HG02981 (cell line): ENCODE measurements at regions not wholly inside any gene's neighbourhood (a gene's known extent, or its start where the extent isn't known, plus 50 kb on each side); places are given as distances from the start of the nearest gene placed in this dataset.
A peak's percentile ranks its signal among the peaks of the same experiment; 100 is the strongest.
"Not testable (repeated sequence)": the region's sequence is repeated elsewhere in the genome, so short reads cannot be mapped to it uniquely, and the experiment has no call there.

Source experiments
- ATAC-seq: cut with Tn5 transposase; IDR thresholded peaks from one replicate; pipeline ENCODE4 v1.9.1; 2021; ENCODE audit warnings: mild to moderate bottlenecking, moderate library complexity; ENCODE audit not compliant: unreplicated experiment

GRCh38 chr9:82115900-82116299, 127.3 kb downstream of the SPATA31D1 start:
- no peak for ATAC-seq

DNA sequence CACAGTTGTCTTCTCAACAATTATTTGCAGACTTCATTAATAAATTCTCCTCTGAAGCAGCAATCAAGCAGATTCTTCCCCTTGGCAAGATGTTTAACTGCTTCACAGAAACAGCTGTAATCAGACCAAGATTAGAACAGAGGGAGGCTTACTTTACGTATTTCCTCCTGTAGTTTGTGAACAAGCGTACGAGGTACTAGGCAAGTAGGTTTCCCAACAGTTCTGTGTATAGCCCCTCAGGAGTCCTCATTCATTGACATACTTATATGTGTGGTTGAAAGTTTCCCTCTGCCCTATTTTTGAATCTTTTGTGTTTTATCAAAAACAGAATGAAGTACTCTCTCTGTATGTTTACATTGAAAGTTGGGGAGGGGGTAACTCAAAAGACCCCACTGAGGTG, 128.0 kb downstream of the SPATA31D1 start:
- ATAC-seq = no peak

DNA sequence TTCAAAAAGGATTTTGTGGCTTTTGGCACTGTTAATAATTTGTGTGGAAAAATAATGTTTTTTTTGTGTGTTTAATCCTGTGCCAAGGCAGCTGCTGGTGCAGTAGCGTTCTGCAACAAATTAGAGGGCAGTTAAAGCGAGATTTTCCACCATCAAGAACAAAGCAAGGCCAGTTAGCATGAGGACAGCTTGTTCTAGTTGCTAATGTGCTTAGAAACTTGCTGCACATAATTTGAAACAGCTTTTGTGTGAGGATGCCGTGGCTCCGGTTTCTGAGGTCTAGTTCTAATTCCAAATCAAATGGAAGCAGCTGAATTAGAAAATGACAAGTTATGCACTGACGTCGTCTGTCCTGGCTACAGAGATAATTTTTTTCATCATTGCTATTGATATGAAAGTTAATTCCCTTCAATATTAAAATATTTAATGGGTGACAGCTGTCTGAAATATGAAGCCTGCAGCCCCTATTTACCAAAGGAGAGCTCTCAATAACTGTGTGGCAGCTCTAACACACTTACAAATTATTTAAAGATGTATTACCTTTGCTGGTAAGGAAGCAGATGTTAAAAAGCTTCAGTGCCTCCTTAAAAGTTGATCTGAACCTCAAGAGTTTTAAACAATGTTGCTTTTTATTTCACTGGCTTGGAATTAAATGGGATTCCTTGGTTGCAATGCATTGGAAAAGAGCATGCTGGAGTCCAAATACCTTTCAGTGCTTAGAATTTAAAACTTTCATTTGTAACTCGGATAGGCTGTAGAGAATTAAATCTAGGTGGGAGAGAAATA, 128.6 kb downstream of the SPATA31D1 start:
- ATAC-seq = no peak

DNA sequence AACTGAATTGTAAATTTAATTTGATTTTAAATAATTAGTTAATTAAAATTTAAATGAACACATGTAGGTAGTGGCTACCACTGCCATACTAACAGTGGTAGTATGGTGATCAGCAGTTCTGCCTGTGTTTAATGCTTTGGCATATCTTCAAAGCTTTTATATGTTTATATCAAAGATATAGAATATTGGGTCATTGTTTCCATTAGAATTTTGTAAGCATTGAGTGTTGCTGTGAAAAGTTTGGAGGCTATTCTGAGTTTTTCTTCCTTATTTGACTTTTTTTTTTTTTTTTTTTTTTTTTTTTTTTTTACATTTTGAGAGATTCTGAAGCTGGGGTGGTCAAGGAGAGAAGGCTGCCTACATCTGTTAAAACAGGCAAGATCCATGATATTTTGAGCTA, 134.2 kb downstream of the SPATA31D1 start:
- no peak for ATAC-seq

DNA sequence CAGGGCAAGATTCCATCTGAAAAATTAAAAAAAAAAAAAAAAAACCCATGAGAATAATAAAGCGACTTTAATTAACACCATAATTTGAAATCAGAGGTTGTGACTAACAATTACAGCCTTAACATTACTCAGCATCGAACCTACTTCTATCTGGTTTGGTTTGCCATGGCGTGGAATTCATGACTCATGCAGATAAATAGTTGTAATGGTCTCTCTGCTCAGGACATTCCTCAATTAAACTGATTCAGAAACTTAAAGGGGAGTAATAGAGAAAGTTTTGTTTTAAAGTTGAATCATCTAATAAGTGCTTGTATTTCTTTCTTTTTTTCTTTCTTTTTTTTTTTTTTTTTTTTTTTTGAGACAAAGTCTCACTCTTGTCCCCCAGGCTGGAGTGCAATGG, 135.5 kb downstream of the SPATA31D1 start:
- ATAC-seq = no peak

GRCh38 chr9:82126256-82126655, 137.7 kb downstream of the SPATA31D1 start:
- no peak for ATAC-seq

- ATAC-seq = no peak
Measured at GRCh38 chr9:82127465-82127864, 138.9 kb downstream of the SPATA31D1 start.

GRCh38 chr9:82128011-82128696, 139.6 kb downstream of the SPATA31D1 start:
- ATAC-seq = peak; percentile 89

- ATAC-seq = no peak
Measured at GRCh38 chr9:82129708-82130107, 141.1 kb downstream of the SPATA31D1 start.

DNA sequence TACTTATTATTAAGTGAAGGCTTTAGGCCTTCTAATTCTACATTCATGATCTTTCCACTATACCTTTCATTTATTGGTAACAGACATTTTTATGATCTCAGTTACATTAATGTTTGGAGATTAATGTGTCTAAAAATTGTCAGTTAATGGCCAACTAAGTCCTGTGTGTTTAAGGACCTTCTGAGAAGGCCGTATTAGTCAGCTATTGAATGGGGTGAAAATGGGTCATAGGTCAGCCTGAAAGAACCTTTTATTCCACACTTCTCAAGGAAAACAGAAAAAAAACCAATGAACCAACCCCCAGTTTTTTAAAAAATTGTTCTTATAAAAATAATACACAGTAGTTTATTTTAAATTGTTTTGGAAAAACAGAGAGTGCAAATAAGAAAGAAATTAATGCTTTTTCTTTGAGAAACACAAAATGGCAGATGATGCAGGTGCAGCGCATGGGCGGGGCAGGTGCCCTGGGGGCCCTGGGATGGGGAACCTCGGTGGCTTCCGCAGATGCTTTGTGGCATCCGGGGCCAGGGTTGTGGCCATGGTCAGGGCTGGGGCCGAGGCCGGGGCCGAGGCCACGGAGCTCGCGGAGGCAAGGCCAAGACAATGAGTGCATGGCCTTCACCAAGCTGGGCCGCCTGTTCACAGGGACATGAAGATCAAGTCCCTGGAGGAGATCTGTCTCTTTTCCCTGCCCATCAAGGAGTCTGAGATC, 141.9 kb downstream of the SPATA31D1 start:
- ATAC-seq = no peak

GRCh38 chr9:82131072-82131471, 142.5 kb downstream of the SPATA31D1 start:
- ATAC-seq = no peak

DNA sequence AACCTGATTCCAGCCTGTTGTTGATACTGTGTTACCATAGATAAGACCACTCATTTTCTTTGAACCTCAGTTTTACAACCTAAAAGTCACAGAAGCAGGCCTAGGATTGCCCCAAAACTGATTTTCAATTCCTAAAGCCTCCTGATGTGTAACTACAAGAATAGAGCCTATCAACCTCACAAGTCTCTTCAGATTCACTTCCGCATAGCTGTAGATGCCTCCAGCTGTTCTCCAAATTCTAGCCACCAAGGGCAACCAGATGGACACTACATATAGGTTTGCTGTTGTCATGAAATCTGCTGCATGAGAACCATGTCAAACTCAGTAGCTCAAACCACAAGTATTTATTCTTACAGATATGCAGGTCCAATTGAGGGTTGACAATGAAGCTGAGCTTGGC, 143.5 kb downstream of the SPATA31D1 start:
- no peak for ATAC-seq

GRCh38 chr9:82134010-82134409, 145.4 kb downstream of the SPATA31D1 start:
- ATAC-seq = no peak

- ATAC-seq = no peak
Measured at GRCh38 chr9:82135106-82135505, 146.5 kb downstream of the SPATA31D1 start.

GRCh38 chr9:82138081-82138480, 149.5 kb downstream of the SPATA31D1 start:
- ATAC-seq = not testable (repeated sequence)

- no peak for ATAC-seq
Measured at GRCh38 chr9:82140471-82140870, 151.9 kb downstream of the SPATA31D1 start.

- no peak for ATAC-seq
Measured at GRCh38 chr9:82144803-82145202, 156.2 kb downstream of the SPATA31D1 start.

DNA sequence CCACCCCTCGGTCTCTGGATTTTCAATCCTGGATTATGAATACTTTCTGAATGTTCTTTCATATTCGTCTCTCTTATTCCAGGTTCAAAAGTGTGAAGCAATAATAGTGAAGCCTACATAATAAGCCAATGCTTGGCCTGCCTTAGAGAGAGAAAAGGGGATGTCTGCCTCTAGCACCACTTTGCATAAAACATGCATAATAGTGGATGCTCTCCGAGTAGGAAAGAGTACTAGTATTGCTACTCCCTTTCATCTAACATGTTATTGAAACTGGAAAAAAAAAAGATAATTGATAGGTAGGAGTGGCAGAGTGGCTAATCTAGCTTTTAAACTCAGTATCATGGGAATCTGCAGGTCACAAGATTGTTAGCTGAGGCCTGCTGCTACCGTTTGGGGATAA, 158.1 kb downstream of the SPATA31D1 start:
- no peak for ATAC-seq

DNA sequence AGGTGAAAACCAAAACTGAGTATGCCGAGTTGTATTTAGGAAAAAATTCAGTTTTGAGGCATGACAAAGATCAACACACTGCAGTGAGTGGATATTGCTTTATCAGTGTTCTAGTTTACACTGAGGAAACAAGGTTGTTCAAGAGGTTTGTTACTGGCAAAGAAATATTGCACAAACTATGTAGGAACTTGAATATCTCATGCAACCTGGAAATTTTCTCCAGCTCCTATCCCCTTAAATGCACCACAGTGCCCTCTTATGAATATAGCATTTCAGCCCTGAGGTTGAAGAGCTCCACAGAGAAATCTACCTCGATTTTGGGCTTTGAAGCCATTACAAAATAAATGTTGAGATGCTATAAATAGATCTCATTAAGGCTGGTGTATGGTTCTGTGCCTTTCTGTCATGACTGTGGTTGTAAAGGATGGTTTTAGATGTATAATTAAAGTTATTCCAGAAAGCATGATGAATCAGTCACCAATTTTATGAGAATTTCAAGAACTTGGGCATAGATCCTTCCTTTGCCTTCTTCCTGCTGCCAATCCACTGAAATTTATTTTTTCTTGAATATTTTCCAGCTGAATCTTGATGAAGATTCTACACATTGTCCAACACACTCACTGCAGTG, 159.3 kb downstream of the SPATA31D1 start:
- ATAC-seq = no peak

DNA sequence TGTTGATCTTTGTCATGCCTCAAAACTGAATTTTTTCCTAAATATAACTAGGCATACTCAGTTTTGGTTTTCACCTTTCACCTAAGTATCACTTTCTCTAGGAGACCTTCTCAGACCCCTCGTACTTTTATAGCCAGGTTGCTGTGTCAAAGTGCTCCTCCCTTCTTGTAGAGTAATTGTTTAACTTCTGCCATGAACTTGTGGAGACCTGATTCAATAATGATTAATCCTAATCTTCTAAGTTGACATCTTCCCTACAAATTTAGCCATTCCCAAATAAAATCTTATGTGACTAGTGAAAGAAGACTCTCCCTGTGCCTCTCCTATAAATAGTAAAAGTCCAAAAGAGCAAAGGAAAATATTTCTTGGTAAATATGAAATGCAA, 159.8 kb downstream of the SPATA31D1 start:
- no peak for ATAC-seq

- no peak for ATAC-seq
Measured at GRCh38 chr9:82148901-82149461, 160.4 kb downstream of the SPATA31D1 start.
